ENCODE measurements at regions not wholly inside any gene's neighbourhood (a gene's known extent, or its start where the extent isn't known, plus 50 kb on each side); places are given as distances from the start of the nearest gene placed in this dataset.

DNA sequence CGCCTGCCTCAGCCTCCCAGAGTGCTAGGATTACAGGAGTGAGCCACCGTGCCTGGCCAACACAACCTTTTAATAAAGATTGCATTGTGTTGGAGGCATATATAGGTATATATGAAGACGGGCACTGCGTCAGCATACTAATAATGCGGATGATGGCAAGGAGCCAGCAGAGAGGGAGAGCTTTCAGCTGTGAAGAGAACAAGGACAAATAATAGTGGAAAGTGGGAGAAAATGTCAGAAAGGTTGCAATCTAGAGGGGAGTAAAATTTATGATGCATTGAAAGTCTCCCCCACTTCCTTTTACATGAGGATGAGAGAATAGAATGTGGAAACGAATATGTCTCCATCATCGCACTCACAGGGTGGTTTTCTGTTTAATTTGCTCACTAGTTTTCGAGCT is 170.5 kb upstream of the TBL1XR1 start:
- no peak overlapping the region for H3K4me3 ChIP-seq (ENCODE audit: low read depth, low read length)
- TF ChIP-seq, protein P1, sequence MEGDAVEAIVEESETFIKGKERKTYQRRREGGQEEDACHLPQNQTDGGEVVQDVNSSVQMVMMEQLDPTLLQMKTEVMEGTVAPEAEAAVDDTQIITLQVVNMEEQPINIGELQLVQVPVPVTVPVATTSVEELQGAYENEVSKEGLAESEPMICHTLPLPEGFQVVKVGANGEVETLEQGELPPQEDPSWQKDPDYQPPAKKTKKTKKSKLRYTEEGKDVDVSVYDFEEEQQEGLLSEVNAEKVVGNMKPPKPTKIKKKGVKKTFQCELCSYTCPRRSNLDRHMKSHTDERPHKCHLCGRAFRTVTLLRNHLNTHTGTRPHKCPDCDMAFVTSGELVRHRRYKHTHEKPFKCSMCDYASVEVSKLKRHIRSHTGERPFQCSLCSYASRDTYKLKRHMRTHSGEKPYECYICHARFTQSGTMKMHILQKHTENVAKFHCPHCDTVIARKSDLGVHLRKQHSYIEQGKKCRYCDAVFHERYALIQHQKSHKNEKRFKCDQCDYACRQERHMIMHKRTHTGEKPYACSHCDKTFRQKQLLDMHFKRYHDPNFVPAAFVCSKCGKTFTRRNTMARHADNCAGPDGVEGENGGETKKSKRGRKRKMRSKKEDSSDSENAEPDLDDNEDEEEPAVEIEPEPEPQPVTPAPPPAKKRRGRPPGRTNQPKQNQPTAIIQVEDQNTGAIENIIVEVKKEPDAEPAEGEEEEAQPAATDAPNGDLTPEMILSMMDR (IDR thresholded peaks at IDR 0.05; ENCODE audit: low read depth, low read length) = no peak

DNA sequence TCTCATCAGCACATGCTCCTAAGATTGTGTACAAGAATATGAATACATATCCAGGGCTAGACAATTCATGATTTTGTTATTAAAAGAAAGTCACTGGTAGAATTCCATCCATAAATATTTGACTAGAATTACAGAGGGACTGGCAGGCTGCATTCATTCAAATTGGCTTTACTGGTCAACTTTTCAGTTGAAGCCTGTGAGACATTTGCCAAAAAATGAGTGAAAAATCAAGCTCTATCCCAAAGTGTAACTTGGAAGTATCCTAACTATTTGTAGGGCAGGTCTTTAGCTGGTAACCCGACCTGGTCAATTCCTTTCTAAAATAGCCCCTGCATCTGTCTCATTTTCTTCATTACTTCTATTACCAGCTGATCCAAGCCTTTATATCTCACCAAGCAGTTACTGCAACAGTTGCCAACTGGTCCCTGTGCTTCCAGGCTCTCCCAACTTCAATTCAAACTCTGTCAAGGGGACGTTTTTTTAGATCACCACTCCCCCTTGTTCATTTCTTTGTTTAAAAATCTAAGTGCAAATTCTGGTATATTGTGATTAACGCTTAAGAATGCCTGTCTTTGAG is 173.1 kb upstream of the TBL1XR1 start:
- no peak overlapping the region for H3K4me3 ChIP-seq (ENCODE audit: low read depth, low read length)
- TF ChIP-seq, protein P1 (IDR thresholded peaks at IDR 0.05; ENCODE audit: low read depth, low read length) = no peak

DNA sequence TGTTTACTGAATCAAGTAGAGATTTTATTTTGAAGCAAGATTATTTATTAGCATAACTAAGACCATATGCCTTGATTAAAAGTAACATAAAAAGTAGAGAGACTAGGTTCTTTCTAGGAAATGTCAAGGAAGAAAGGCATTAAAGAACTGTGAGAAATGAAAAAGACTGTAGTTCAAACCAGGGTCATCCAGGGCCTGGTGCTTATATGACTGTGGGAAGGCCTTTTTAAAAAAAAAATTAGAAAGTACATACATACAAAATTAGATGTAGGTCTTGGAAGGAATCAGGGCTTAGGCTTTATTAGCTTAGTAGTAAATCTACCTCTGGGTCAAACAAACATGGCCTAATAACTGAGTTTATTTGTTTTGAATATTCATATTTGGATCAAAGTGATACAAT is 173.9 kb upstream of the TBL1XR1 start:
- H3K4me3 ChIP-seq (ENCODE audit: low read depth, low read length) = no peak overlapping the region
- TF ChIP-seq, protein P1 (IDR thresholded peaks at IDR 0.05; ENCODE audit: low read depth, low read length) = no peak

DNA sequence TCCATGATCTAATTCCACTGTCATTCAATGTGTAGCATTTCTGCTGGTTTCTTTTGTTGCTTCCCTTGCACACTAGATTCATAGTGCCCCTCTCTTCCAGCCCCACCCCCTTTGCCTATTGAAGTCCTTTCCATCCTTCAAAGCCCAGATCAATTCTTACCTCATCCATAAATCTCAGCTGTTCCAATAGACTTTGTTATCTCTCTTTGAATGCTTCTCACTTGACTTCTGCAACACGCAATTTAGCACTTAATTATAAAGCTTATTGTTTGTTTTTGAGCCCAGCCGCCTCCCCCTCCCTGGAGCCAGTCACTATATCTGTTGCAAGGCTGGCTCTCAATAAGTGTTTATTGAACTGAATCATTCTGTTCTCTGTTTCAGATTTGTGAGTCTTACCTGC is 174.6 kb upstream of the TBL1XR1 start:
- TF ChIP-seq, protein P1 (IDR thresholded peaks at IDR 0.05; ENCODE audit: low read depth, low read length) = no peak
- no peak overlapping the region for H3K4me3 ChIP-seq (ENCODE audit: low read depth, low read length)

DNA sequence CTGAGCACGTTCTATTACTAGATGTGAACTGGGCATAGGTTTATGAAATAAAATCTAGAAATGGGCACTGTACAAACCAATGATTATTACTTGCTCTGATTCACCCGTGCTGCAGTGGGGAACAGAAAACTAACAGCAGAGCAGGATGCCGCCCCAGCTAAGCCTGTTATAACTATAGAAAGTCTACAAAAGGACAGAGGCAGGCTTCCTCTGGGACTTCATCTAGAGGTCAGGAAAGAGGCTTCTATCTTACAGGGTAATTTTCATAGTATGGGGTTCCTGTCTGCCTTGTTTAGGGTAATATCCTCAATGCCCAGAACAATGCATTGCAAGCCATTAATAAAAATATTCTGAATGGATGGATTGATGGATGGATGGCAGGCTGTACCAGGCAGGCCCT is 177.0 kb upstream of the TBL1XR1 start:
- TF ChIP-seq, protein P1 (IDR thresholded peaks at IDR 0.05; ENCODE audit: low read depth, low read length) = no peak
- H3K4me3 ChIP-seq (ENCODE audit: low read depth, low read length) = no peak overlapping the region

DNA sequence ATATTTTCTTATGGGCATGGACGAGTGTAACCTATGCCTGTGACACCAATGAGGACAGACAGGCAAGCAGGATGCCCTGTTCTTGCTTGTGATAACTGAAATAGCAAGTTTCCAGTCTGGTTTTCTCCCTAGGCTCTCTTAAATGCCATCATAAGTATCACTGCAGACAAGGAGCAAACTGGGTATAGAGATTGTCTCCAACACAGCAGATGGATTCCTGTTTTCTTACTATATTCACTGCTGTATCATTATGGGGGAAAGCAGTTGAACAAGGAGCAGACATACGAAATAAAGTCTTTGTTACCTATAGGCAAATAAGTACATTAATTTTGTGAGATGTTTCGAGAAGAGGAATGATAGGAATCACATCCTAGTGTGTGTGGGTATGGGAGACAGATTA is 178.0 kb upstream of the TBL1XR1 start:
- H3K4me3 ChIP-seq (ENCODE audit: low read depth, low read length) = no peak overlapping the region
- TF ChIP-seq, protein P1 (IDR thresholded peaks at IDR 0.05; ENCODE audit: low read depth, low read length) = no peak

DNA sequence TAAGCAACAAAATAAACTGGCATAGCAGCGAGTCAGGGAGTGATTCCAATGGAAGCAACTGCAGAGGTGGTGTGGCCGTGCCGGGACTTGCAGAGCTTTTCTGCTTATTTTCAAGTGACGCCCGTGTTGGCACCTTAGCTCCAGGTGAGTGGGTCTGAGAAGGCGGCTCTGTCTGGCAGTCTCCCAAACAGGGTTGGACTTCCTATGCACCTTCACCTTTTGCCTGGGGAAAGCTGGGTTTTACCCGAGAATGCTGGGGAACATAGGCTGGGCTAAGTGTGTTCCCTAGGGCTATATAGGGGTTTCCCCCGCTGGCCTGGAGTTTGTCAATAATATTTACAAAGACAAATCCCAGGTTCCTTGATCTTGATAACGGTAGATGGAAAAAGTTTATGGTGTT is 179.9 kb upstream of the TBL1XR1 start:
- TF ChIP-seq, protein P1 (IDR thresholded peaks at IDR 0.05; ENCODE audit: low read depth, low read length) = no peak
- H3K4me3 ChIP-seq (ENCODE audit: low read depth, low read length) = no peak overlapping the region

Data from WI38 (cell line).